ENCODE measurements at regions not wholly inside any gene's neighbourhood (a gene's known extent, or its start where the extent isn't known, plus 50 kb on each side); places are given as distances from the start of the nearest gene placed in this dataset.
"Not testable (repeated sequence)": the region's sequence is repeated elsewhere in the genome, so short reads cannot be mapped to it uniquely, and the experiment has no call there.

- H3K4me3 ChIP-seq (ENCODE audit: low read depth, low read length, poor library complexity, severe bottlenecking), result no peak overlapping the region
- no peaks in the 10 kb centered on the region for H3K4me1 ChIP-seq (ENCODE audit: insufficient read depth, low read length, poor library complexity, severe bottlenecking)
- no peaks in the 10 kb centered on the region for H3K9me3 ChIP-seq (ENCODE audit: low read length)
- no peak overlapping the region for H3K4me2 ChIP-seq (ENCODE audit: low read length)
- H3K27ac ChIP-seq (ENCODE audit: low read depth, low read length, poor library complexity, severe bottlenecking), result no peak overlapping the region
- H3K36me3 ChIP-seq (ENCODE audit: insufficient read depth, low read length), result no peaks in the 10 kb centered on the region
- H4K20me1 ChIP-seq (ENCODE audit: insufficient read depth, low read length), result no peaks in the 10 kb centered on the region
- H3K9me2 ChIP-seq (ENCODE audit: insufficient read depth, low read length), result no peaks in the 10 kb centered on the region
- ChIA-PET CTCF (ENCODE audit: unreplicated experiment) (no interaction called here), POLR2A (no interaction called here)
- BruUV-seq (replicated peaks), result no TSS peak
- no peak overlapping the region for H2AFZ ChIP-seq (ENCODE audit: low read length)
- no peak for DNase-seq (ENCODE audit: low spot score)
- TF ChIP-seq CTCF (conservative IDR thresholded peaks at IDR 0.05; ENCODE audit: low read length), result no peak
- no peak for TF ChIP-seq EZH2phosphoT487 (IDR thresholded peaks at IDR 0.05; ENCODE audit: borderline replicate concordance, low read depth, low read length)
- intact Hi-C loops (cut with micrococcal nuclease; ENCODE audit: unreplicated experiment), result no loop called here
- H3K79me2 ChIP-seq (ENCODE audit: insufficient read depth, low read depth, low read length), result no peaks in the 10 kb centered on the region
These were observed 355.5 kb downstream of the FBXW7 start for GRCh38 chr4:152180369-152180768.

GRCh38 chr4:152177538-152177937 lies 358.4 kb downstream of the FBXW7 start:
- H3K9me3 ChIP-seq (ENCODE audit: low read length); H3K4me3 ChIP-seq (ENCODE audit: low read depth, low read length, poor library complexity, severe bottlenecking): not testable (repeated sequence)

GRCh38 chr4:152176627-152177214 lies 359.2 kb downstream of the FBXW7 start:
- Histone ChIP-seq H3K79me2 (ENCODE audit: insufficient read depth, low read depth, low read length) (no peaks in the 10 kb centered on the region), H3K9me2 (ENCODE audit: insufficient read depth, low read length) (no peaks in the 10 kb centered on the region), H3K4me1 (ENCODE audit: insufficient read depth, low read length, poor library complexity, severe bottlenecking) (no peaks in the 10 kb centered on the region), H2AFZ (ENCODE audit: low read length) (no peak overlapping the region), H3K27ac (ENCODE audit: low read depth, low read length, poor library complexity, severe bottlenecking) (no peak overlapping the region), H3K4me2 (ENCODE audit: low read length) (no peak overlapping the region), H3K4me3 (ENCODE audit: low read depth, low read length, poor library complexity, severe bottlenecking) (no peak overlapping the region), H3K9me3 (ENCODE audit: low read length) (no peaks in the 10 kb centered on the region), H4K20me1 (ENCODE audit: insufficient read depth, low read length) (no peaks in the 10 kb centered on the region), H3K36me3 (ENCODE audit: insufficient read depth, low read length) (no peaks in the 10 kb centered on the region)
- no TSS peak for BruUV-seq (replicated peaks)
- ChIA-PET POLR2A (interaction anchor here (0.6 kb wide), 1 partner anchor 1809 kb away, joined by 7 read pairs; no protein-coding TSS in a partner anchor), CTCF (ENCODE audit: unreplicated experiment) (no interaction called here)
- intact Hi-C loops (cut with micrococcal nuclease; ENCODE audit: unreplicated experiment), result no loop called here
- TF ChIP-seq EZH2phosphoT487 (IDR thresholded peaks at IDR 0.05; ENCODE audit: borderline replicate concordance, low read depth, low read length) (no peak), CTCF (conservative IDR thresholded peaks at IDR 0.05; ENCODE audit: low read length) (no peak)
- no peak for DNase-seq (ENCODE audit: low spot score)

More at GRCh38 chr4:152177538-152177937, 358.4 kb downstream of the FBXW7 start:
- H3K9me2 ChIP-seq (ENCODE audit: insufficient read depth, low read length); H2AFZ ChIP-seq (ENCODE audit: low read length); H3K79me2 ChIP-seq (ENCODE audit: insufficient read depth, low read depth, low read length); H3K36me3 ChIP-seq (ENCODE audit: insufficient read depth, low read length); H3K4me1 ChIP-seq (ENCODE audit: insufficient read depth, low read length, poor library complexity, severe bottlenecking); H3K4me2 ChIP-seq (ENCODE audit: low read length); H4K20me1 ChIP-seq (ENCODE audit: insufficient read depth, low read length); intact Hi-C loops (cut with micrococcal nuclease; ENCODE audit: unreplicated experiment); DNase-seq (ENCODE audit: low spot score); CTCF ChIA-PET (ENCODE audit: unreplicated experiment); POLR2A ChIA-PET; BruUV-seq (replicated peaks); H3K27ac ChIP-seq (ENCODE audit: low read depth, low read length, poor library complexity, severe bottlenecking): not testable (repeated sequence)

All from OCI-LY7 (cell line).